ENCODE measurements at regions not wholly inside any gene's neighbourhood (a gene's known extent, or its start where the extent isn't known, plus 50 kb on each side); places are given as distances from the start of the nearest gene placed in this dataset.
A peak's percentile ranks its signal among the peaks of the same experiment; 100 is the strongest.

DNA sequence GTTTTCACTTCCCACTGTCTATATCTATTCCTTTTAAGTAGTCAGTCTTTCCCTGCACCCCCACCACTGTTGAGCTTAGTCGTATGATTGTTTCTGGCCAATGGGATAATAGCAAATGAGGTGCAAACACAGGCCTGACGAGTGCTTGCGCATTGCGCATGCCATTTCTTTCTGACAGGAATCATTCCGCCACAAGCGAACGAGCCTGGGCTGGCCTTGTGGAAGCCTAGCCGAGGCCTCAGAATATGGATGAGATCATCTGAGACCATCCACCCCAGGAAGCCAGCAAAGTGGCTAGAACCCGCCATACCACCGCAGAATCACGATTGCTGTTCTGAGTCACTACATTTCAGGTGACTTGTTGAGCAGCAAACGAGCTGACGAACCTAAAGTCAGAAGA is 52.2 kb upstream of the PRL start:
- Histone ChIP-seq H3K9me3 (ENCODE audit: control insufficient read depth, low read length) (no peaks in the 10 kb centered on the region), H3K4me3 (ENCODE audit: low read length) (no peak overlapping the region), H3K27me3 (ENCODE audit: control insufficient read depth, insufficient read depth) (no peaks in the 10 kb centered on the region), H3K27ac (ENCODE audit: low read length) (no peak overlapping the region), H3K4me1 (ENCODE audit: control insufficient read depth, insufficient read depth, low read length) (peaks cover 2% of the 10 kb centered on the region)
- intact Hi-C loops (cut with DNase I): no loop called here
- ATAC-seq (no peak), DNase-seq (no peak)
- 97% methylated on average over 13 of the region's 13 CpGs for WGBS

DNA sequence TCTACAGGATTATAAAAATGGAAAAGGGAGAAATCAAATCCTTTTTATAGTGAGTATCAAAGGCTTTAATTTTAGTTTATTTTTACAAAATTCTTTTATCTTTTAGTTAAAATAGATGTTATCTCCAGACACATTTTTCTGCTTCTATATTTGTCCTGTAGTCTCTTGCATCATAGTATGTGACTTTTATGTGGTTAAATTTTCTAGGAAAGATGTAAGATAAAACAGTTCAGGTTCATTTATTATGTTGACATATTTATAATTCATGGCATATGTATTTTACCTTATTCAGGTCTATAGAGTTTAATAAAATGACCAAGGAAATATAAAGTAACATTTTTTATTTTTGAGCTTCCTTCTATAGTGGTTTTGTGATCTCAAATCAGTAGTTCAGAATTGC is 52.7 kb upstream of the PRL start:
- no peak for DNase-seq
- H3K4me1 ChIP-seq (ENCODE audit: control insufficient read depth, insufficient read depth, low read length): peaks cover 2% of the 10 kb centered on the region
- no peaks in the 10 kb centered on the region for H3K9me3 ChIP-seq (ENCODE audit: control insufficient read depth, low read length)
- no peak overlapping the region for H3K27ac ChIP-seq (ENCODE audit: low read length)
- H3K27me3 ChIP-seq (ENCODE audit: control insufficient read depth, insufficient read depth): no peaks in the 10 kb centered on the region
- intact Hi-C loops (cut with DNase I): no loop called here
- no peak for ATAC-seq
- no peak overlapping the region for H3K4me3 ChIP-seq (ENCODE audit: low read length)

DNA sequence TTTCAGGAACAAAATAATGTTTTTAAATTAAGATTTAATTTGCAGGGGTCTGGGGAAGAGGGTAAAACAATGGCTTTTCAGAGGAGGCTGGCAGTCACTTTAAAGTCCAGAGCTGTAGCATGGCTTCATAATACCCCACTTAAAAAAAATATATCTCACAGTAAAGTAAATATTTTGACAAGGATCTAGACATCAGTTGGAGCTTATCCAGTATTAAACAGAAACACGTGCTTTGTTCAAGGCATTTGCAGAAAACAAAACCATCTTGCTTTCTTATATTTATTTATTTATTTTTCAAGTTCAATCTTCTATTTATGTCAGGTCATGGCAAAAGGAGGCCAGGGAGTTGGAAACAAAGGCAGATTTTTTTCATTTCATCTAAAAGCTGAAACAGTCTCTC is 53.3 kb upstream of the PRL start:
- no peak for ATAC-seq

DNA sequence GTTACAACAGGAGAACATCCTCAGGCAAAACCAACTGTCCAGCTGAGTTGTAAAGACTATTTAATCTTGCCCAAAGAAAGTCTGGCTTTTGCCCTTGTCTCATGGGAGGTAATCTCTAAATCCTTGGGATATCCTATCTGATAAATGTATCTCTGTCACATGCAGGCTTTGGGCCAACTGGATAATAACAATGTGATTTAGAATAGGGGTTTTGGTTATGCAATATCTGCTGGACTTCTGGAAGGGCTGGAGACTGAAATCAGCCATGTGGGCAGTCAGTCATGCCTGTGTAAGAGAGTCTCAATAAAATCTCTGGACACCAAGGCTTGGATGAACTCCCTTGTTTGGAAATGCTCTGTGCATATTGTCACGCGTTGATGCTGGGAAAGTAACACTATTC is 56.3 kb upstream of the PRL start:
- intact Hi-C loops (cut with DNase I): no loop called here
- WGBS: 73% methylated on average over 2 of the region's 2 CpGs
- H3K4me3 ChIP-seq (ENCODE audit: low read length): no peak overlapping the region
- ATAC-seq (peak in 1 of 2 donors; percentile 24), DNase-seq (no peak)
- peaks cover 2% of the 10 kb centered on the region for H3K4me1 ChIP-seq (ENCODE audit: control insufficient read depth, insufficient read depth, low read length)
- no peaks in the 10 kb centered on the region for H3K27me3 ChIP-seq (ENCODE audit: control insufficient read depth, insufficient read depth)
- H3K9me3 ChIP-seq (ENCODE audit: control insufficient read depth, low read length): no peaks in the 10 kb centered on the region
- no peak overlapping the region for H3K27ac ChIP-seq (ENCODE audit: low read length)

More for the DNA sequence above, 53.3 kb upstream of the PRL start:
- H3K27me3 ChIP-seq (ENCODE audit: control insufficient read depth, insufficient read depth): no peaks in the 10 kb centered on the region
- no peak overlapping the region for H3K4me3 ChIP-seq (ENCODE audit: low read length)
- no peaks in the 10 kb centered on the region for H3K9me3 ChIP-seq (ENCODE audit: control insufficient read depth, low read length)
- intact Hi-C loops (cut with DNase I): no loop called here
- H3K27ac ChIP-seq (ENCODE audit: low read length): no peak overlapping the region
- WGBS: 44% methylated on average over 1 of the region's 1 CpG
- peaks cover 2% of the 10 kb centered on the region for H3K4me1 ChIP-seq (ENCODE audit: control insufficient read depth, insufficient read depth, low read length)
- DNase-seq: no peak

DNA sequence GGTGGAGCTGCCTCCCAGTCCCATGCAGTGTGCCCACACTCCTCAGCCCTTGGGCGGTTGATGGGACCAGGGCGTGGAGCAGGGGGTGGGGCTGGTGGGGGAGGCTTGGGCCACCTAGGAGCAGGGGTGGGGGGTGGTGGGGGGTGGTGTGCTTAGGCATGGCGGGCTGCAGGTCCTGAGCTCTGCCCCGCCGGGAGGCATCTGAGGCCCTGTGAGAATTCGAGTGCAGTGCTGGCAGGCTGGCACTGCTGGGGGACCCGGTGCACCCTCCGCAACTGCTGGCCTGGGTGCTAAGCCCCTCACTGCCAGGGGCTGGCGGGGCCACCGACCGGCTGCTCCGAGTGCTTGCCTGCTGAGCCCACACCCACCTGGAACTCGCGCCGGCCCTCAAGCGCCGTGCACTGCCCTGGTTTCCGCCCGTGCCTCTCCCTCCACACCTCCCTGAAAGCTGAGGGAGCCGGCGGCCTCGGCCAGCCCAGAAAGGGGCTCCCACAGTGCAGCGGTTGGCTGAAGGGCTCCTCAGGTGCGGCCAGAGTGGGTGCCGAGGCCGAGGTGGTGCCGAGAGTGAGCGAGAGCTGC is 59.6 kb upstream of the PRL start:
- DNase-seq: peak in 1 of 3 donors; percentile 51
- Histone ChIP-seq H3K27ac (ENCODE audit: low read length) (no peak overlapping the region), H3K4me3 (ENCODE audit: low read length) (no peak overlapping the region), H3K27me3 (ENCODE audit: control insufficient read depth, insufficient read depth) (no peaks in the 10 kb centered on the region), H3K9me3 (ENCODE audit: control insufficient read depth, low read length) (no peaks in the 10 kb centered on the region), H3K4me1 (ENCODE audit: control insufficient read depth, insufficient read depth, low read length) (no peaks in the 10 kb centered on the region)
- intact Hi-C loops (cut with DNase I): no loop called here
- no peak for ATAC-seq
- WGBS: 87% methylated on average over 28 of the region's 28 CpGs

DNA sequence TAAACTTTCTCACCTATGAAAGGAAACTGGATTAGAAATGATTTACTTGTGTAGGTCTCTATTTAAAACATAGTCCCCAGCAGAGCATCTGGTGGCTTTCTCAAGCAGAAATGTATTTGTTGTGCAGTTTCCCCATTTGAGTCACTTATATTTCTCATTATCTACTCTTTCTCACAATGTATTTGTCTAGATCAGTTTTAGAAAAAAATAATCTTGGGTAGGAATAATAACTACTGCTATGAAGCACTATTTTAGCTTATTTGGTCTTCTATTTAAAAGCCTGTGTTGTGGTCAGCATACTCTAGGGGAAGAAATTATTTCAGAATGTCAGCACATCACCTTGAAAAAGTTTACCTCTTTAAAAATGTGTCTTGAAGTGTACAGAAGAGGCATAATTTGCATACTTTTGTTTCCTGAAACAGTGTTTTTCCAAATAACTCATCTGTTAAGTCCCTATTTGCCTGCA is 60.9 kb upstream of the PRL start:
- Histone ChIP-seq H3K4me1 (ENCODE audit: control insufficient read depth, insufficient read depth, low read length) (no peaks in the 10 kb centered on the region), H3K9me3 (ENCODE audit: control insufficient read depth, low read length) (no peaks in the 10 kb centered on the region), H3K27ac (ENCODE audit: low read length) (no peak overlapping the region), H3K4me3 (ENCODE audit: low read length) (no peak overlapping the region), H3K27me3 (ENCODE audit: control insufficient read depth, insufficient read depth) (no peaks in the 10 kb centered on the region)
- no peak for DNase-seq
- intact Hi-C loops (cut with DNase I): no loop called here
- ATAC-seq: no peak

DNA sequence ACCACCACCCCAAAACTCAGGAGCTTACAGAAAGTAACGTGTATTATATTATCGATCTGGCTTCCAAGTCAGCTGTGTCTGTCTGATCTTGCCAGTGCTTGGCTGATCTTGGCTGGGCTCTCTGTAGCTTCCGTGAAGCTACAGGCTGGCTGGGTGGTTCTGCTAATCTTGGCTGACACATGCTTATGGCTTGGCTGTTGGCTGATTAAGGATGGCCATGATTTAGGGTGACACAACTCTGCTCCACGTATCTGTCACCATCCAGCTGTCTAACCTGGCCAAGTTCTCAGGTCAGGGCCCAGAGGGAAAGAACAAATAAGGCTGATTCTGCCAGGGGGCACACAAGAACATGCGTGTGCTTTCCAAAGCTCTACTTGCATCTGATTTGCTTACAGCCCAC is 64.7 kb upstream of the PRL start:
- 64% methylated on average over 5 of the region's 5 CpGs for WGBS

DNA sequence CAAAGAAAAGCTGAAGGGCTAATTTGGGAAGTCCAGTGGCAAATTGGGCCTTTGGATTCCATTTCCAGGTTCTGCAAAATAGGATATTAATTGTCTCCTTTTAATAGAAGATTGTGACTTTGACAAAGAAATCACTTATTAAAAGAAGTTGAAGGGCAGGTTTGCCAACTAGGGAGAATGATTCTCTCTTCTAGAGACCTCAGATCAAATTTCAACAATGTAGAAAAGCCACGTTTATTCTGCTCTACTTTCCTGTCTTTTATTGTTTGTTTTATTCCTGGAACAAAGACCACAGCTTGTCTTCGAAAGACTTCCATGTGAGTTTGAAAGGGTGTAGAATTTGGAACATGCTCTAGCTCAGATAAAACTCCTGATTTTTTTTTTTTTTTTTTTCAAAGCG is 65.5 kb upstream of the PRL start:
- no peak for DNase-seq
- Histone ChIP-seq H3K27ac (ENCODE audit: low read length) (no peak overlapping the region), H3K9me3 (ENCODE audit: control insufficient read depth, low read length) (no peaks in the 10 kb centered on the region), H3K4me1 (ENCODE audit: control insufficient read depth, insufficient read depth, low read length) (no peaks in the 10 kb centered on the region), H3K4me3 (ENCODE audit: low read length) (no peak overlapping the region), H3K27me3 (ENCODE audit: control insufficient read depth, insufficient read depth) (no peaks in the 10 kb centered on the region)
- 37% methylated on average over 3 of the region's 3 CpGs for WGBS
- intact Hi-C loops (cut with DNase I): no loop called here
- no peak for ATAC-seq

More for the DNA sequence above, 64.7 kb upstream of the PRL start:
- intact Hi-C loops (cut with DNase I): no loop called here
- H3K27me3 ChIP-seq (ENCODE audit: control insufficient read depth, insufficient read depth): no peaks in the 10 kb centered on the region
- no peak overlapping the region for H3K4me3 ChIP-seq (ENCODE audit: low read length)
- DNase-seq (no peak), ATAC-seq (no peak)
- H3K27ac ChIP-seq (ENCODE audit: low read length): no peak overlapping the region
- no peaks in the 10 kb centered on the region for H3K4me1 ChIP-seq (ENCODE audit: control insufficient read depth, insufficient read depth, low read length)
- H3K9me3 ChIP-seq (ENCODE audit: control insufficient read depth, low read length): no peaks in the 10 kb centered on the region

DNA sequence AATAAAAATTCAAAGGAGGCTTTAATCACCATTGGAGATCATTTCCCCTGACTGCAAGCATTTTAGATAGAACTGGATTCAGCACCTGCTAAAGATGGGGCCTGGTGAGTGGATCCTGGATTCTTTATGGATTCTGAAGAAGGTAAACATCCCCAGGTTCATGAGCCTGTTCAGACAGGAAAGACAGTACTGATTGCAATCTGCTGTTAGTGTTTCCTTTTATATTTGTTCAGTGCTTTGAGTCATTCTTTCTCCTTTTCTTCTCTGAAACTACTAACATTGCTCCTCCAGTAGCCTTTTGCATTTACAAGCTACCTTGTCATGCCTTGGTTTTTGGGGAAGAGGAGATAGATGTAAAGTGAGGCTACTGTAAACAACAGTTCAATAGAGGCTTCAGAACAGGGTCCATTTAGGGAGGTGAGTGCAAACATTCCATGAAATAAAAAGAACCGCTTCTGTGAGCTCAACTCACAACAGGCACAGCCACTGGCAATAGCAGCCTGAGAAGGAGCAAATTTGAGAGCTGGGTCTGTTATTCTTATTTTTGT is 66.4 kb upstream of the PRL start:
- WGBS: 92% methylated on average over 1 of the region's 1 CpG
- H3K27me3 ChIP-seq (ENCODE audit: control insufficient read depth, insufficient read depth): no peaks in the 10 kb centered on the region

DNA sequence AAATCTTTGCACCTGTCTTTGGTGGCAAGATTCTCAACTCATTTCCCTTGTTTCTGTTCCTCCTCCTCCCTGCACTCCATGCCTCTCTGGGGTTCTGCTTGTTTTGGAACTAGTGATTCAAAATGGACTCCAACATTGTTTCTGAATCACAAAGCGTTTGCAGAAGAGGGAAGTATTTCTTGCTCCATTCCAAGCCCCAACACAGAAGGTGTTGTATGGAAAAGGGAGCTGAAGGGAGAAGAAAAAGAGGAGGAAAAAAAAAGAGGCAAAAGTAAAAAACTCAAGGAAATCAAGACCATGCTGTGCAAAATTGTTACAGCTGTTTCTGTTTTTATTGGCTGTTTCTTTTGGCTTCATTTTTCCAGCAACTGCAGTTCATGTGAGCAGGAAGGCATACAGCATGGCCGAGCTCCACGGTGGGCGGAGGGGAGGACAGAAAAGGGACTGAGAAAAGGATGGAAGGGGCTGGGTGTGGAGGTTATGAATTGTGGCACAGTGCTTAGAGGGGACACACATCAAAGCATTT is 66.9 kb upstream of the PRL start:
- no peak overlapping the region for H3K27ac ChIP-seq (ENCODE audit: low read length)
- DNase-seq (peak in 2 of 3 donors; percentile 59 to 65), ATAC-seq (peak in 1 of 2 donors; percentile 47)
- no peaks in the 10 kb centered on the region for H3K4me1 ChIP-seq (ENCODE audit: control insufficient read depth, insufficient read depth, low read length)
- intact Hi-C loops (cut with DNase I): no loop called here
- 56% methylated on average over 4 of the region's 4 CpGs for WGBS
- H3K4me3 ChIP-seq (ENCODE audit: low read length): no peak overlapping the region
- no peaks in the 10 kb centered on the region for H3K9me3 ChIP-seq (ENCODE audit: control insufficient read depth, low read length)
- H3K27me3 ChIP-seq (ENCODE audit: control insufficient read depth, insufficient read depth): no peaks in the 10 kb centered on the region

More for the DNA sequence above, 66.4 kb upstream of the PRL start:
- ATAC-seq (no peak), DNase-seq (no peak)
- H3K9me3 ChIP-seq (ENCODE audit: control insufficient read depth, low read length): no peaks in the 10 kb centered on the region
- no peak overlapping the region for H3K4me3 ChIP-seq (ENCODE audit: low read length)
- no peaks in the 10 kb centered on the region for H3K4me1 ChIP-seq (ENCODE audit: control insufficient read depth, insufficient read depth, low read length)
- H3K27ac ChIP-seq (ENCODE audit: low read length): no peak overlapping the region
- intact Hi-C loops (cut with DNase I): no loop called here

DNA sequence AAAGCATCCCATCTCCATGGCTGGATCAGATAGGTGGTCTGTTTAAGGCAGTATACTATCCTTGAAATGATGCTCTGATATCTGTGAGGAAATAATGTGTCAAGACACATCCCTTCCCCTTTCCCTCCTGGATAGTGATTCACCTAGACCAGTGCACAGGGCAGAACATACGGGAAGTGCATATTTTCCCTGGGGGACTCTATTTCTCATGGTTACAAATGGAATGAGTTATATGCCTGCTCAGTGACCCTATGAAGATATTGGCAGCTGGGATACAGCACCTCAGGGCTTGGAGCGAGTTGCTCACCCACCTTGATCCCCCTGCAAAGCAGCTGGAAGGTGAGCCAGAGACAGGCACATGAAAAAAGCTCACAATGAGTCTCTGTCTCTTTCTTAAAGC is 67.5 kb upstream of the PRL start:
- no peak for DNase-seq
- no peak overlapping the region for H3K27ac ChIP-seq (ENCODE audit: low read length)
- no peaks in the 10 kb centered on the region for H3K9me3 ChIP-seq (ENCODE audit: control insufficient read depth, low read length)
- ATAC-seq: no peak
- no peak overlapping the region for H3K4me3 ChIP-seq (ENCODE audit: low read length)
- H3K27me3 ChIP-seq (ENCODE audit: control insufficient read depth, insufficient read depth): no peaks in the 10 kb centered on the region
- 66% methylated on average over 2 of the region's 2 CpGs for WGBS
- H3K4me1 ChIP-seq (ENCODE audit: control insufficient read depth, insufficient read depth, low read length): no peaks in the 10 kb centered on the region
- intact Hi-C loops (cut with DNase I): no loop called here

DNA sequence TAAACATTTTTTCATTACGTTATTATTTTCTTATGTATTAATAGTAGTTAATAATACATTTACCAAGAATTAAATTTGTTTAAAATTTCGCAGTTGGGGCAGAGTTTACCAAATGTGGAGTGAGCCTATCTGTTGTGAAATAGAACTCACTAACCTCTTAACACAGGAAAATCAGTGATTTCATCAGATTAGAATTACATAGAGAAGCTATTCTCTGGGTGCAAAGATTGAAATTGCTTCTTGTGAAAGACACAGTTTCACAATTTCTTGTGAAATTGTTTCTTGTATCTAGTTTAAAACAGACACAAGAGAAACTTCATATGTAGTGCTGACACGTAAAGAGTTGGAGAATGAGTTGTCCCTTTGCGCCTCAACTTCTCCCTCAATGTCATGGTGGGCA is 69.4 kb upstream of the PRL start:
- intact Hi-C loops (cut with DNase I): no loop called here
- Histone ChIP-seq H3K4me3 (ENCODE audit: low read length) (no peak overlapping the region), H3K27me3 (ENCODE audit: control insufficient read depth, insufficient read depth) (no peaks in the 10 kb centered on the region), H3K9me3 (ENCODE audit: control insufficient read depth, low read length) (no peaks in the 10 kb centered on the region), H3K4me1 (ENCODE audit: control insufficient read depth, insufficient read depth, low read length) (no peaks in the 10 kb centered on the region), H3K27ac (ENCODE audit: low read length) (no peak overlapping the region)
- ATAC-seq (no peak), DNase-seq (no peak)
- 70% methylated on average over 4 of the region's 4 CpGs for WGBS

All from right cardiac atrium (tissue), 5 donors.